Kidney (tissue), 13 donors: ENCODE measurements at regions not wholly inside any gene's neighbourhood (a gene's known extent, or its start where the extent isn't known, plus 50 kb on each side); places are given as distances from the start of the nearest gene placed in this dataset.

Experiments
- DNase-seq, 5 donors: peaks; one replicate each; pipeline ENCODE4 v3.0.0-alpha.2; 2013 to 2020
- FAIRE-seq: peaks from 2 replicates; lab custom pipeline; 2012; peaks lifted over from hg19 to GRCh38; lab: Jason Lieb, UNC
- H3K27ac ChIP-seq, 2 donors: one replicate each; pipeline ENCODE4 v1.7.0; 2013; ENCODE audit warnings: low read depth in 2 of 2, low read length in 2 of 2, inconsistent platforms in 1 of 2
- H3K27me3 ChIP-seq: one replicate; pipeline ENCODE4 v1.7.1; 2013; ENCODE audit warnings: low read length, inconsistent platforms; ENCODE audit not compliant: control insufficient read depth, insufficient read depth
- H3K36me3 ChIP-seq, 3 donors: one replicate each; pipeline versions ENCODE4 v1.7.0 to v1.7.1; 2013; ENCODE audit warnings: low read length in 3 of 3, control low read depth in 1 of 3, inconsistent platforms in 1 of 3; ENCODE audit not compliant: insufficient read depth in 3 of 3, control insufficient read depth in 2 of 3
- H3K4me1 ChIP-seq, 3 donors: one replicate each; pipeline versions ENCODE4 v1.7.0 to v1.7.1; 2013; ENCODE audit warnings: low read length in 3 of 3, inconsistent platforms in 1 of 3, low read depth in 1 of 3; ENCODE audit not compliant: control insufficient read depth in 2 of 3, insufficient read depth in 2 of 3
- H3K4me3 ChIP-seq, 3 donors: one replicate each; pipeline versions ENCODE4 v1.7.0 to v1.8.1; 2013; ENCODE audit warnings: low read length in 3 of 3, control low read depth in 1 of 3, inconsistent platforms in 1 of 3
- H3K9ac ChIP-seq, 3 donors: one replicate each; pipeline versions ENCODE4 v1.7.0 to v1.7.1; 2013; ENCODE audit warnings: low read length in 3 of 3, control low read depth in 1 of 3, inconsistent platforms in 1 of 3
- H3K9me3 ChIP-seq, 3 donors: one replicate each; pipeline versions ENCODE4 v1.7.0 to v1.7.1; 2013; ENCODE audit warnings: low read length in 3 of 3, control low read depth in 1 of 3, inconsistent platforms in 1 of 3; ENCODE audit not compliant: control insufficient read depth in 2 of 3, insufficient read depth in 1 of 3
- CTCF ChIP-seq: IDR thresholded peaks from 3 replicates; pipeline ENCODE4 v1.5.1; 2012; ENCODE audit warnings: mild to moderate bottlenecking, moderate library complexity, borderline replicate concordance; ENCODE audit not compliant: insufficient read depth; ENCODE audit errors: extremely low read depth
- intact Hi-C: fragments of 100-400 bp; cut with DNase I; formaldehyde crosslinking; loops from one replicate; pipeline ENCODE4 v1.11.1; 2022
- donor health status: control.
- donor health status: control.
- donor health status: control.
- donor health status: control.
- donor health status: control.
- donor health status: DM: yes; HTN: yes; CAD: no.
- donor health status: Normal renal cell carcinoma (clear cell type).

- Histone ChIP-seq H3K36me3 (no peaks in the 10 kb centered on the region), H3K4me1 (peaks cover 3 to 16% (median 8%) of the 10 kb centered on the region in 3 donors), H3K4me3 (peak overlapping the region in 1 of 3 donors; percentile 15), H3K9me3 (no peaks in the 10 kb centered on the region), H3K9ac (no peak overlapping the region), H3K27me3 (no peaks in the 10 kb centered on the region), H3K27ac (peak overlapping the region; percentile 45 to 72)
- DNase-seq (no peak), FAIRE-seq (no peak)
- intact Hi-C loops = no loop called here
- TF ChIP-seq CTCF = no peak
Measured at GRCh38 chr10:36183056-36183455, 541.0 kb upstream of the FZD8 start.

GRCh38 chr10:36182606-36183005 lies 540.5 kb upstream of the FZD8 start:
- H3K9ac ChIP-seq = no peak overlapping the region
- no peak for TF ChIP-seq CTCF
- no peaks in the 10 kb centered on the region for H3K36me3 ChIP-seq
- H3K9me3 ChIP-seq = no peaks in the 10 kb centered on the region
- H3K4me3 ChIP-seq = peak overlapping the region in 1 of 3 donors; percentile 27
- FAIRE-seq = no peak
- peaks cover 3 to 16% (median 8%) of the 10 kb centered on the region in 3 donors for H3K4me1 ChIP-seq
- DNase-seq = peak in 2 of 5 donors; percentile 10 to 14
- H3K27me3 ChIP-seq = no peaks in the 10 kb centered on the region
- intact Hi-C loops = no loop called here
- peak overlapping the region; percentile 45 to 72 for H3K27ac ChIP-seq

- FAIRE-seq = no peak
- peak overlapping the region; percentile 45 to 72 for H3K27ac ChIP-seq
Measured at GRCh38 chr10:36182179-36182566, 540.1 kb upstream of the FZD8 start.

More at GRCh38 chr10:36182179-36182566, 540.1 kb upstream of the FZD8 start:
- peak in 2 of 5 donors; percentile 22 to 31 for DNase-seq
- no peaks in the 10 kb centered on the region for H3K27me3 ChIP-seq
- intact Hi-C loops = no loop called here
- no peaks in the 10 kb centered on the region for H3K9me3 ChIP-seq
- no peak for TF ChIP-seq CTCF
- peak overlapping the region in 2 of 3 donors; percentile 10 to 27 for H3K4me3 ChIP-seq
- no peak overlapping the region for H3K9ac ChIP-seq
- peaks cover 3 to 16% (median 8%) of the 10 kb centered on the region in 3 donors for H3K4me1 ChIP-seq
- no peaks in the 10 kb centered on the region for H3K36me3 ChIP-seq
